K562 (cell line): ENCODE measurements at regions not wholly inside any gene's neighbourhood (a gene's known extent, or its start where the extent isn't known, plus 50 kb on each side); places are given as distances from the start of the nearest gene placed in this dataset.

Experiments used
- ELK1 ChIP-seq: sonication (generic); formaldehyde crosslinking; IDR thresholded peaks from 2 replicates; pipeline ENCODE4 v1.8.1; 2022; ENCODE audit warnings: missing genetic modification reagents
- KAT7 ChIP-seq: sonication (generic); formaldehyde crosslinking; IDR thresholded peaks from 2 replicates; pipeline ENCODE4 v1.8.0; 2022; ENCODE audit warnings: missing genetic modification reagents, mild to moderate bottlenecking, borderline replicate concordance
- MECOM ChIP-seq: fragments of 250-450 bp; sonication (Bioruptor Pico); IDR thresholded peaks from 2 replicates; pipeline ENCODE4 v1.8.0; 2022; ENCODE audit warnings: inconsistent platforms
- MED1 ChIP-seq: sonication (generic); formaldehyde crosslinking; IDR thresholded peaks from 2 replicates; pipeline ENCODE4 v1.8.1; 2023; ENCODE audit warnings: missing genetic modification reagents, borderline replicate concordance
- SMARCB1 ChIP-seq: IDR thresholded peaks from 2 replicates; pipeline ENCODE4 v1.6.1; 2011; ENCODE audit warnings: improper control_type of control experiment, low read depth; ENCODE audit not compliant: insufficient read length
- TFAP4 ChIP-seq: sonication (generic); formaldehyde crosslinking; IDR thresholded peaks from 2 replicates; pipeline ENCODE4 v1.8.0; 2022; ENCODE audit warnings: missing genetic modification reagents, mild to moderate bottlenecking, moderate library complexity, borderline replicate concordance
- ZBTB40 ChIP-seq, 2 experiments: fragments of 450-650 bp in 1 of 2; sonication (generic) in 1 of 2; formaldehyde crosslinking in 1 of 2; IDR thresholded peaks; 2 replicates each; pipeline versions ENCODE4 v1.7.1 to v1.9.0; 2016 to 2022; ENCODE audit warnings: inconsistent platforms in 1 of 2, mild to moderate bottlenecking in 1 of 2, missing genetic modification reagents in 1 of 2
- ZFP1 ChIP-seq: fragments of 450-650 bp; formaldehyde crosslinking; IDR thresholded peaks from 2 replicates; pipeline ENCODE4 v1.4.0; 2020; ENCODE audit warnings: mild to moderate bottlenecking, mixed read lengths
- ZNF121 ChIP-seq: sonication (generic); formaldehyde crosslinking; conservative IDR thresholded peaks from 2 replicates; pipeline ENCODE4 v1.8.0; 2022; ENCODE audit warnings: missing genetic modification reagents
- ZNF217 ChIP-seq: sonication (generic); formaldehyde crosslinking; IDR thresholded peaks from 2 replicates; pipeline ENCODE4 v1.8.0; 2022; ENCODE audit warnings: mild to moderate bottlenecking, missing genetic modification reagents
- ZNF408 ChIP-seq: fragments of 250-450 bp; sonication (Bioruptor Pico); IDR thresholded peaks from 2 replicates; pipeline ENCODE4 v1.4.0; 2020; ENCODE audit warnings: low read depth, mild to moderate bottlenecking, moderate library complexity

GRCh38 chr5:133792024-133792423, 176.4 kb downstream of the C5orf15 start (continued):
- TF ChIP-seq ZFP1 (CRISPR knock-in tag) (no peak), ZBTB40 (IDR thresholded peaks at IDR 0.05) (no peak), ZBTB40 (CRISPR knock-in tag; IDR thresholded peaks at IDR 0.05) (no peak), ZNF121 (no peak), MECOM (no peak), ZNF217 (CRISPR knock-in tag) (no peak), SMARCB1 (no peak), MED1 (CRISPR knock-in tag) (no peak), ZNF408 (CRISPR knock-in tag) (no peak), KAT7 (no peak), TFAP4 (CRISPR knock-in tag) (no peak), ELK1 (no peak)
